ENCODE measurements at regions not wholly inside any gene's neighbourhood (a gene's known extent, or its start where the extent isn't known, plus 50 kb on each side); places are given as distances from the start of the nearest gene placed in this dataset.

GRCh38 chr2:103123516-103123915 lies 361.7 kb downstream of the TMEM182 start:
- TF ChIP-seq POLR2A (IDR thresholded peaks at IDR 0.05) (no peak), EP300 (IDR thresholded peaks at IDR 0.05) (no peak)
